ENCODE measurements at regions not wholly inside any gene's neighbourhood (a gene's known extent, or its start where the extent isn't known, plus 50 kb on each side); places are given as distances from the start of the nearest gene placed in this dataset.
"Not testable (repeated sequence)": the region's sequence is repeated elsewhere in the genome, so short reads cannot be mapped to it uniquely, and the experiment has no call there.

DNA sequence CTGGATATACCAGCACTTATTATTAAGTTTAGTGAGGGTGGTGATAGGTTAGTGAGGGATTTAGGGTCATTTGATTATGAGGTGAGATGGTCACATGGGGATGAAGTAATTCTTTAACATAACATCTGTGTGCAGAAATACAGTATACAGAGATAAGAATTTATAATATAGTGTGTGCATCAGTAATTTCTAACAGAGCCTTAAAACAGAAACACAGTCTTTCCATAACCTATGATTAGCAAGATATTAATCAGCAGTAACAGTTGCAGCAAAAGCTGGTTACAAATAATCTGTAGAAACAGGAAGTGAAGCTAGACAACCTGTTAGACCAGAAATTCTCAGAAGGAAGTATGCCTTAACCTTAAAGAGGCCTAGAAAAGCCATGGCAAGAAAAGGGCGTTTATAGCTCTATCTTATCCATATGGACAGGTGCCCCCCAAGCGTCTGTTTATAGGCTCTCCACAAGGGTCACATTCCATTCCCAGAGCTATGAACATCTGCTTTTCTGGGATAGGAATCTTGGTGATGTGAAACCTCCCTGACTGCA lies 112.5 kb upstream of the WSB1 start:
- not testable (repeated sequence) for H3K4me3 ChIP-seq
- peak overlapping the region in 1 of 21 experiments; percentile 6 for H3K27ac ChIP-seq

- H3K4me3 ChIP-seq, result no peak overlapping the region
- H3K27ac ChIP-seq, result peak overlapping the region in 1 of 21 experiments; percentile 6
Observed at GRCh38 chr17:27181935-27182334, 112.0 kb upstream of the WSB1 start.

GRCh38 chr17:27197505-27197904 lies 96.4 kb upstream of the WSB1 start:
- H3K4me3 ChIP-seq, H3K27ac ChIP-seq: not testable (repeated sequence)

DNA sequence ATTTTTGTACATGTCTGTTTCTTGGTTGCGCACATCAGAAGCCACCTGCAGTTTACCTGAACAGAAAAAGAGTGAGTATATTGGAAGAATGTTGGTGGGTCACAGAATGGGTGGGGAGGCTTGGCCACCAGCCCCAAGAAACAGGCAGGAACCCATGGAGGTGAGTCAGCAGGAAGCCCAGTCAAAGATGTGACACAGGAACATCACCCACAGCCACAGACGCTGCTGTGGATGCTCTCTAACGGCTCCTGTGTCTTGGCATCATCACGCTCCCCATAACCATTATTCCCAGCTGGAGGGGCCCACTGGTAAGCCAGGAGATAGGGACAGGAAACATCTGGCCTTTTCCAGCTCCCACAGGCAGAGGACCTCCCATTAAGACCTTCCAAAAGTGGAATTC lies 94.0 kb upstream of the WSB1 start:
- Histone ChIP-seq H3K27ac (no peak overlapping the region), H3K4me3 (no peak overlapping the region)

- H3K4me3 ChIP-seq, result no peak overlapping the region
- no peak overlapping the region for H3K27ac ChIP-seq
Observed at GRCh38 chr17:27200476-27200875, 93.4 kb upstream of the WSB1 start.

GRCh38 chr17:27203241-27203640 lies 90.7 kb upstream of the WSB1 start:
- Histone ChIP-seq H3K4me3 (no peak overlapping the region), H3K27ac (no peak overlapping the region)

GRCh38 chr17:27206447-27206846 lies 87.5 kb upstream of the WSB1 start:
- no peak overlapping the region for H3K4me3 ChIP-seq
- H3K27ac ChIP-seq, result peak overlapping the region in 5 of 21 experiments; percentile 19 to 49 (median 45)

- H3K4me3 ChIP-seq, result no peak overlapping the region
- peak overlapping the region in 5 of 21 experiments; percentile 19 to 45 (median 43) for H3K27ac ChIP-seq
Observed at GRCh38 chr17:27207073-27207513, 86.8 kb upstream of the WSB1 start.

GRCh38 chr17:27208370-27208769 lies 85.5 kb upstream of the WSB1 start:
- not testable (repeated sequence) for H3K4me3 ChIP-seq, H3K27ac ChIP-seq

DNA sequence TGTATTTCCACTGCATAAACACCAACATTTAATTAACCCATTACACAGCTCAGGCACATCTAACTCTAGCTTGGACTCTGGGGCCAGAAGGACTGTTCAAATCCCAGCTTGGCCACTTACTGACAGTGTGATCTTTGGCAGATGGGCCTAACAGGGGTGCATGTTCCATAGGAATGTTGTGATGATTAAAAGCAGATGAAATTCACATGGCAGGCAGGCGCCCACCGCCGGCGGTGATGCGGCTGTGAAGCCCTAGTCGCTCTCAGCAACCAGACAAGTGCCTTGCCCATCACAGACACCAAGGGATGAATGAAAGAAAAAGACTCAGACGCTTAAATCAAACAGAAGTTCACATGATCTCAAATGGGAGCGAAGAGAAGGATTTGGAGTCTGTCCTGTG lies 84.6 kb upstream of the WSB1 start:
- Histone ChIP-seq H3K27ac (no peak overlapping the region), H3K4me3 (no peak overlapping the region)

- not testable (repeated sequence) for H3K27ac ChIP-seq
Observed at GRCh38 chr17:27210809-27211208, 83.1 kb upstream of the WSB1 start.

GRCh38 chr17:27216836-27217235 lies 77.1 kb upstream of the WSB1 start:
- no peak overlapping the region for H3K4me3 ChIP-seq
- H3K27ac ChIP-seq, result peak overlapping the region in 1 of 21 experiments; percentile 59

More at GRCh38 chr17:27210809-27211208, 83.1 kb upstream of the WSB1 start:
- not testable (repeated sequence) for H3K4me3 ChIP-seq

GRCh38 chr17:27217631-27218030 lies 76.3 kb upstream of the WSB1 start:
- peak overlapping the region in 2 of 21 experiments; percentile 4 to 59 for H3K27ac ChIP-seq
- no peak overlapping the region for H3K4me3 ChIP-seq

- Histone ChIP-seq H3K4me3 (no peak overlapping the region), H3K27ac (peak overlapping the region in 3 of 21 experiments; percentile 4 to 59 (median 17))
Observed at GRCh38 chr17:27218041-27218440, 75.9 kb upstream of the WSB1 start.

- Histone ChIP-seq H3K27ac (peak overlapping the region in 3 of 21 experiments; percentile 4 to 59 (median 12)), H3K4me3 (no peak overlapping the region)
Observed at GRCh38 chr17:27218719-27219488, 75.0 kb upstream of the WSB1 start.

- no peak overlapping the region for H3K27ac ChIP-seq
- H3K4me3 ChIP-seq, result no peak overlapping the region
Observed at GRCh38 chr17:27222515-27222914, 71.4 kb upstream of the WSB1 start.

DNA sequence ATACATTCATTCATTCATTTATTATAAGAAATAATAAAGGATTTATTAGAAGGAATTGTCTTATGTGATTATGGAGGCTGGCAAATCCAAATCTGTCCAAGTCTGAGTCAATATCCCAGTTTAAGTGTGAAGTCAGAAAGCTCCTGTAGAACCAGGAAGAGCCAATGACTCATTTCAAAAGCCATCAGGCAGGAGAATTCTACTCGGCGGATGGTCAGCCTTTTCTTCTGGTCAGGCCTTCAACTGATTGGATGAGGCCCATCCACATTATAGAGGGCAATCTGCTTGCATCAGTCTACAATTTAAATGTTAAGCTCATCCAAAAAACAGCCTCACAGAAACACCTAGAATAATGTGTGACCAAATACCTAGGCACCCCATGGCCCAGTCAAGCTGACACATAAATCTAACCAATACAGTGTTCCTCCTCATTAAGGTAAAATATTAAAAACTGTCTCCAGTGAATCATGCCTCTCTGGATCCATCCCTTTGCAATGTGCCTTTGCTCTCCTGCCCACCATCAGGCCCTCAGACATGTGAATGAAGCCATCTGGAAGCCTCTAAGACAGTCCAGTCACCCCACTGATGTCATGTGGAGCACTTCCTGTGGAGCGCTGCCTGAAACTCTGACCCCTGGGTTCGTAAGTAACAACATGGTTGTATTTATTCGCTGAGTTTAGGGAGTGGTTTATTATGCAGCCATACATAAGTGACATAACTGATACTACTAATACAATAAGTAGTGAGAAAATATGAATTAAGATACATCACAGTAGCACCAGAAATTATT lies 69.2 kb upstream of the WSB1 start:
- no peak overlapping the region for H3K27ac ChIP-seq
- H3K4me3 ChIP-seq, result no peak overlapping the region

GRCh38 chr17:27226611-27227230 lies 67.2 kb upstream of the WSB1 start:
- H3K27ac ChIP-seq, result no peak overlapping the region

GRCh38 chr17:27230996-27231395 lies 62.9 kb upstream of the WSB1 start:
- Histone ChIP-seq H3K27ac (no peak overlapping the region), H3K4me3 (no peak overlapping the region)

More at GRCh38 chr17:27226611-27227230, 67.2 kb upstream of the WSB1 start:
- no peak overlapping the region for H3K4me3 ChIP-seq

DNA sequence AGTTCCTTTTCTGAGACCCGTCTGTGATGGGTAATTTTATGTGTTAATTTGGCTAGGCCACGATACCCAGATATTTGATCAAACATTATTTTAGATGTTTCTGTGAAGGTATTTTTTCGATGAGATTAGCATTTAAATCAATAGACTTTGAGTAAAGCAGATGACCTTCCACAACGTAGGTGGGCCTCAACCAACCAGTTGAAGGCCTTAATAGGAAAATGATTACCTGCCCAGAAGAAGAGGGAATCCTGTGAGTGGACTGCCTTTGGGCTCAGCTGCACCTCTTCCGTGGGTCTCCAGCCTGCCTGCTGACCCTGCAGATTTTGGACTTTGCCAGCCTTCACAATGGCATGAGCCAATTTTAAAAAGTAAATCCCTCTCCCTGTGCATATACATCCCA lies 61.6 kb upstream of the WSB1 start:
- Histone ChIP-seq H3K4me3 (no peak overlapping the region), H3K27ac (no peak overlapping the region)

All from skin epidermis (tissue), 12 donors.